ENCODE measurements at regions not wholly inside any gene's neighbourhood (a gene's known extent, or its start where the extent isn't known, plus 50 kb on each side); places are given as distances from the start of the nearest gene placed in this dataset.

- Histone ChIP-seq H3K9me3 (ENCODE audit: severe bottlenecking) (no peaks in the 10 kb centered on the region), H3K36me3 (ENCODE audit: low read depth) (no peaks in the 10 kb centered on the region), H3K27ac (ENCODE audit: poor library complexity, severe bottlenecking) (no peak overlapping the region), H3K27me3 (ENCODE audit: insufficient read depth, poor library complexity, severe bottlenecking) (no peaks in the 10 kb centered on the region), H3K4me1 (ENCODE audit: insufficient read depth, poor library complexity, severe bottlenecking) (no peaks in the 10 kb centered on the region), H3K4me3 (ENCODE audit: severe bottlenecking) (no peak overlapping the region)
- ATAC-seq (ENCODE audit: low read depth) (peak; percentile 55; the same call in 2 of the 3 replicates), DNase-seq (ENCODE audit: low spot score) (no peak)
- TF ChIP-seq CTCF (IDR thresholded peaks at IDR 0.05; ENCODE audit: poor library complexity, severe bottlenecking) = no peak
Observed at GRCh38 chr4:137707626-137708025, 175.3 kb upstream of the PCDH18 start.

GRCh38 chr4:137707102-137707620 lies 174.9 kb upstream of the PCDH18 start:
- Histone ChIP-seq H3K27ac (ENCODE audit: poor library complexity, severe bottlenecking) (no peak overlapping the region), H3K9me3 (ENCODE audit: severe bottlenecking) (no peaks in the 10 kb centered on the region), H3K27me3 (ENCODE audit: insufficient read depth, poor library complexity, severe bottlenecking) (no peaks in the 10 kb centered on the region), H3K4me3 (ENCODE audit: severe bottlenecking) (no peak overlapping the region), H3K4me1 (ENCODE audit: insufficient read depth, poor library complexity, severe bottlenecking) (no peaks in the 10 kb centered on the region), H3K36me3 (ENCODE audit: low read depth) (no peaks in the 10 kb centered on the region)
- ATAC-seq (ENCODE audit: low read depth) (no peak), DNase-seq (ENCODE audit: low spot score) (no peak)
- no peak for TF ChIP-seq CTCF (IDR thresholded peaks at IDR 0.05; ENCODE audit: poor library complexity, severe bottlenecking)

- no peaks in the 10 kb centered on the region for H3K4me1 ChIP-seq (ENCODE audit: insufficient read depth, poor library complexity, severe bottlenecking)
- DNase-seq (ENCODE audit: low spot score) = no peak
- H3K4me3 ChIP-seq (ENCODE audit: severe bottlenecking) = no peak overlapping the region
- no peaks in the 10 kb centered on the region for H3K36me3 ChIP-seq (ENCODE audit: low read depth)
- no peaks in the 10 kb centered on the region for H3K9me3 ChIP-seq (ENCODE audit: severe bottlenecking)
- no peaks in the 10 kb centered on the region for H3K27me3 ChIP-seq (ENCODE audit: insufficient read depth, poor library complexity, severe bottlenecking)
- ATAC-seq (ENCODE audit: low read depth) = no peak
- H3K27ac ChIP-seq (ENCODE audit: poor library complexity, severe bottlenecking) = no peak overlapping the region
- TF ChIP-seq CTCF (IDR thresholded peaks at IDR 0.05; ENCODE audit: poor library complexity, severe bottlenecking) = no peak
Observed at GRCh38 chr4:137705171-137705783, 173.0 kb upstream of the PCDH18 start.

- no peak overlapping the region for H3K4me3 ChIP-seq (ENCODE audit: severe bottlenecking)
- DNase-seq (ENCODE audit: low spot score) (no peak), ATAC-seq (ENCODE audit: low read depth) (no peak)
- no peaks in the 10 kb centered on the region for H3K4me1 ChIP-seq (ENCODE audit: insufficient read depth, poor library complexity, severe bottlenecking)
- no peaks in the 10 kb centered on the region for H3K36me3 ChIP-seq (ENCODE audit: low read depth)
- no peaks in the 10 kb centered on the region for H3K9me3 ChIP-seq (ENCODE audit: severe bottlenecking)
- no peak overlapping the region for H3K27ac ChIP-seq (ENCODE audit: poor library complexity, severe bottlenecking)
- no peaks in the 10 kb centered on the region for H3K27me3 ChIP-seq (ENCODE audit: insufficient read depth, poor library complexity, severe bottlenecking)
- no peak for TF ChIP-seq CTCF (IDR thresholded peaks at IDR 0.05; ENCODE audit: poor library complexity, severe bottlenecking)
Observed at GRCh38 chr4:137703195-137703594, 170.9 kb upstream of the PCDH18 start.

GRCh38 chr4:137702512-137702911 lies 170.2 kb upstream of the PCDH18 start:
- H3K4me3 ChIP-seq (ENCODE audit: severe bottlenecking) = no peak overlapping the region
- no peaks in the 10 kb centered on the region for H3K4me1 ChIP-seq (ENCODE audit: insufficient read depth, poor library complexity, severe bottlenecking)
- no peak for DNase-seq (ENCODE audit: low spot score)
- no peaks in the 10 kb centered on the region for H3K36me3 ChIP-seq (ENCODE audit: low read depth)
- H3K27ac ChIP-seq (ENCODE audit: poor library complexity, severe bottlenecking) = no peak overlapping the region
- ATAC-seq (ENCODE audit: low read depth) = no peak
- H3K27me3 ChIP-seq (ENCODE audit: insufficient read depth, poor library complexity, severe bottlenecking) = no peaks in the 10 kb centered on the region
- TF ChIP-seq CTCF (IDR thresholded peaks at IDR 0.05; ENCODE audit: poor library complexity, severe bottlenecking) = no peak
- no peaks in the 10 kb centered on the region for H3K9me3 ChIP-seq (ENCODE audit: severe bottlenecking)

Data from RWPE2 (cell line).